Fibroblast of the conjunctiva (primary cell): ENCODE measurements at regions not wholly inside any gene's neighbourhood (a gene's known extent, or its start where the extent isn't known, plus 50 kb on each side); places are given as distances from the start of the nearest gene placed in this dataset.
"Not testable (repeated sequence)": the region's sequence is repeated elsewhere in the genome, so short reads cannot be mapped to it uniquely, and the experiment has no call there.

Source experiments
- DNase-seq: peaks from one replicate; pipeline ENCODE4 v3.0.0-alpha.2; 2010; ENCODE audit warnings: low read depth

- not testable (repeated sequence) for DNase-seq
Measured at GRCh38 chr5:12573916-12574297, 669.7 kb upstream of the CTNND2 start.

DNA sequence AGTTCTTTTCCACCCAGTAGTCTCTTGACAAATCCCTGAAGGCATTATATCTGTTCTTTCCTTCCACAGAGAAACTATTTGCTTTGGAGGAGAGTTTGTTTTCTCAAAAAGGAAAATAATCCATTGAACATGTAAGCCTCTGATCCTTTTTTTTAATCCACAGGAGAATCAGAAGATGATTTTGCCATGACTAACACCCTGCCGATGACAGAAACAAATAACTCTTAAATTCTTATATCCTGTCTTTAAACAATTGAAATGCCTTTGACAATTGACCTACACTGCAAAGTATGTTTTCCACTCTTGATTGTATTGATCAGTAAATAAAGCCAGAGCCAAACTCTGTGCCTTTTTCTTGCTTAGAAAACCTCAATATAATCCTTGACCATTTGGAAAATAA lies 666.4 kb upstream of the CTNND2 start:
- no peak for DNase-seq

DNA sequence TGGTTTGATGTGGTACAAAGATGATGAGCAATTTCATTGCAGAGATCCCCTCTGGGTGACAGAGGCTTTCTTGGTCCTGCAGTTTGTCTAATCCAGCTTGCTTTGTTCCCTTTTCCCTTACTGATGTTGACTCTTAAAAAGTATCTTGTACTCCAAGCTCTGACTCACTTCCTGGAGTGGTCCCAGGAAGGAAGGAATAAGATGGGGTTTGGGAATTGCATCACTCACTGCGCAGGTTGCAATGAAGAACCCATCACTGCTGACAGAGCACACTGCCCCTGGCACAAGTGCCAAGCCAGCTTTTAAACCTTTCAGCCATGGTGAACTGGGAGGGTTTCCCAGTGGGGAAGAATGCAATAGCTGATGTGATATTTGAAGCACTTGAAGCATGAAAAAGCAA lies 662.2 kb upstream of the CTNND2 start:
- DNase-seq, result no peak

- DNase-seq, result no peak
Measured at GRCh38 chr5:12557012-12557411, 652.8 kb upstream of the CTNND2 start.

- DNase-seq, result no peak
Measured at GRCh38 chr5:12526113-12526512, 621.9 kb upstream of the CTNND2 start.

DNA sequence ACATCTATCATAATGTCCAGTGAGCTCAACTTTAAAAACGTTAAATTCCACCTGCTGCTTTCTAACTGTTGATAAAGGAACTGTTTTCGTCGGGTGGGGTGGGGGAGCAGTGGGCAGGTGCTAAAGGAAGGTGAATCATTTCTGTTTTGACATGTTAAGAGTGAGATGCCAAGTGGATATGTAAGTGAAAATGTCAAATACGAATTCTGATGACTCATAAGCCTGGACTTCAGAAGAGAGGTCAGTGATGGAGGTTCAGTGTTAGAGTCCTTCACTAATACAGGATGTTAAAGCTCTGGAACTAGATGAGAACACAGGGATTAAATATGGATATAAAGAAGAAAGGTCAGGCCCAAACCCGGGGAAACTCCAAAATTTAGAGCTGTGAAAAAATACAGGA lies 617.9 kb upstream of the CTNND2 start:
- DNase-seq, result no peak

DNA sequence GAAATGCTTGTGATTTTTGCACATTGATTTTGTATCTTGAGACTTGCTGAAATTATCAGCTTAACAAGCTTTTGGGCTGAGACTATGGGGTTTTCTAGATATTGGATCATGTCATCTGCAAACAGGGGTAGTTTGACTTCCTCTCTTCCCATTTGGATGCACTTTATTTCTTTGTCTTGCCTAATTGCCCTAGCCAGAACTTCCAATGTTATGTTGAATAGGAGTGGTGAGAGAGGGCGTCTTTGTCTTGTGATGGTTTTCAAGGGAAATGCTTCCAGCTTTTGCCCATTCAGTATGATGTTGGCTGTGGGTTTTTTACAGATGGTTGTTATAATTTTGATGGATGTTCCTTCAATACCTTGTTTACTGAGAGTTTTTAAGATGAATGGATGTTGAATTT lies 600.7 kb upstream of the CTNND2 start:
- not testable (repeated sequence) for DNase-seq

DNA sequence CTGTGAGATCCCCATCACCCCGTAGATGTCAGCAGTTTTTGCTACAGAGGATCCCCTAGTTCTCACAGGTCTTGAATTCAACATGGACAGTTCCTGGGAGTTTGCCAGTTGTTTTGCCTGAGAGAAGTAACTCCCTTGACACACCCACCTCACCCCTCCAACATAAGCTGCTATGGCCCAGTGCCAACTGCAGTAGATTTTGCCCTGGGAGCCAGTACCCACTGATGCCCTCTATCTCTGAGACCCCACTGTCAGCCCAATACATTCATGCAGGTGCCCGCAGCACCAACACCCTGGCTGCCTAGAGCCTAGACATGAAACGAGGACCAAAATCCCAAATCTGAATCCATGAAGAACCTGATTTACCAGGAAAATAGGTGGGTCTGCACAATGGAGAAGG lies 583.9 kb upstream of the CTNND2 start:
- no peak for DNase-seq

DNA sequence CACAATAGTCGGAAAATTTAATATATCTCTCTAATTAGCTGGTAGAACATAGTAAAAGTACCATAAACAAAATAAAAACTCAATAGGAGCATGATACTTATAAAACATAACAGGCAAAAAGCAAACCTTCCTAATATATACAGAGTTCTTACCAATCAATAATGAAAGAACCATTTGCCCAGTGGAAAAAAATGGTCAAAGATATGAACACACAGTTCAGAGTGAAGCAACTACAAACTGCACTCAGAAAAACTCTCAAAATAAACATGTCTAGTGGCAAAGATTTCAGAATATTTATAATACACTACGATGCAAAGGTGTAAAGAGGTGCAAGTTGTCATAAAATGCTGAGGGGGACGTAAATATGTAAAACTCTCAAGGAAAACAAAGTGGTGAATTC lies 576.2 kb upstream of the CTNND2 start:
- no peak for DNase-seq

DNA sequence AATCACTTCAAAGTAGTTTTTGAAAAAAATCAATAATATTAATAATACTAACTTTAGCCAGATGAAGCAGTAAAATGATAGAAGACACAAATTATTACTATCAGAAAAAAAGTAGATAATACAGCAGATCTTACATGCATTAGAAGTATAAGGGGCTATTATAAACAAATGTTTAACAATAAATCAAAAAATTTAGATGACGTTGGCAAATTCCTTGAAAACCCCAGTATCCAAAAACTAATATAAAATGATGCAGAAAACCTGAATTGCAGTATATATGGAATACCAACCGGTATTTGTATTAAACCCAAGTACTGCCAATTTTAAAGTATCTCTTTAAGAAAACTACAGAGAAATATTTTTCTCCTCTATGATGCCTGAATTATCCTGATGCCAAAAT lies 573.3 kb upstream of the CTNND2 start:
- DNase-seq, result no peak

DNA sequence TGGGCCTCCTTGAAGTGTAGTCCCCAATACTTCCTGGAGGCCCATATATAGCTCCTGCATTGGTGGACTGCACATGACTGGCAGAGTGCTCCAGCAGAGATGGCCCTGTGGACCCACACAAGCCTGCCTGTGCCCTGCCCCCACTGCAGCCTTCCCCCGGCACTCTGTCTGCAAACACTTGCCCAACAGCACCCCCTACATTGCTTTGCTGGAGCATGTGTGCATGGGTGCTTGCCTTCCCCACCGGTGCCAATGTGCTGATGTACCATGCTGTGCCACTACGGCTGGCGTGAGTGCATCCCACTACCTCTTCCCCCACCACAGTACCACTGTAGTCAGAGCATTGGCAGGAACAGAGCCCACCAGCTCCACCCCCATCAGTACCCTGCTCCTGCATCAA lies 563.6 kb upstream of the CTNND2 start:
- DNase-seq, result no peak

- no peak for DNase-seq
Measured at GRCh38 chr5:12460493-12461261, 556.4 kb upstream of the CTNND2 start.

DNA sequence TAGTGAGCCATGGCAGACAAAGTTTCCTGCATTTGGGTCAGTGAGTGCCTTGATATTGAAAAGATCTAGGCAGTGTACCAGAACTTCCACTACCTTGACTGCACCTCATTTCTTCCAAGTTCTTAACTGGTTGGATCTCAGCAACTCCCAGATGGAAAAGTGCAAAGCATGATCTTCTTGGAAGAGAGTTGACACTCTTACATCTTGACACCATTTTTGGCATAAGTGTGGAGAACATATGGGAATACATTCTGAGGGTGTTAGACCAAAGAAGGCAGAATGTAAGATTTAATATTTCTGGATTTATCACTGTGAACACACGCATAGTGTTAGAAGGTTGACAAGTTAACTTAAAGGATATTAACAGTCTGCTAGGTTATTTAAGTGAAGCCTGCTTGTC lies 555.1 kb upstream of the CTNND2 start:
- no peak for DNase-seq

DNA sequence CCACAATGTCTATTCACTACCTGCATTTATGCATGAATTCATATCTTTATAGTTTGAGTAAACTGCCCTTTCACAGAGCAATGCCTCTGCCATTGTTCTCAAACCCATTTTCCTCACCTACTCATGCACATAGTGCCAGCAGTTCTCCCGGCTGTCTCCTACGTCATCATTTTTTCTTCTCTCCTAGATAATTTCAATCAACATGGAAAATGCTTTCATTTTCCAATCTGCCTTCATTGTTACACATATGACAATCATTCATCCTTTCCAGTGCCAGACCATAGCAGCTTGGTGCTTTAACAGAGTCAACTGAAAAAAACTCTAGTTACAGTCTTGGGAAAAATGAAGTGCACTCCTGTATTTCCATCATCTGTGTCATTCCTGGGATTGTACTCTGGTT lies 514.8 kb upstream of the CTNND2 start:
- DNase-seq, result no peak

- DNase-seq, result no peak
Measured at GRCh38 chr5:12413585-12413984, 509.3 kb upstream of the CTNND2 start.

- DNase-seq, result no peak
Measured at GRCh38 chr5:12413075-12413474, 508.8 kb upstream of the CTNND2 start.

DNA sequence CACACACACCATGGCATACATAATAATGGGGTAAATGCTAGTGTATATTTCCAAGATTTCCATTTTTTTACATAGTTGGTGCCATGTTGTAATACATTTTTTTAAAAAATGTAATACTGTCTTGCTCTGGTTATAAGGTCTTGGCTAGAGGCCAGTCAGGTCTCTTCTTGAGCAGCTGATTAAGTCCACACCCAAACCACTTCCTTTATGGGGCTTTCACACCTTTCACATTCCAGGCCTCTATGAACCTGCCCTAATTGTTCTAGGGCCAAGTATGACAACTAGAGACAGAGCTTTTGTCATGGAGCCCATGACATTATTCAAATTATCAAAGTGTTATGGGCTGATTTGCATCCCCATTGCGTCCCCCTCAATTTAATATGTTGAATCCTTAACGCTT lies 495.6 kb upstream of the CTNND2 start:
- no peak for DNase-seq

DNA sequence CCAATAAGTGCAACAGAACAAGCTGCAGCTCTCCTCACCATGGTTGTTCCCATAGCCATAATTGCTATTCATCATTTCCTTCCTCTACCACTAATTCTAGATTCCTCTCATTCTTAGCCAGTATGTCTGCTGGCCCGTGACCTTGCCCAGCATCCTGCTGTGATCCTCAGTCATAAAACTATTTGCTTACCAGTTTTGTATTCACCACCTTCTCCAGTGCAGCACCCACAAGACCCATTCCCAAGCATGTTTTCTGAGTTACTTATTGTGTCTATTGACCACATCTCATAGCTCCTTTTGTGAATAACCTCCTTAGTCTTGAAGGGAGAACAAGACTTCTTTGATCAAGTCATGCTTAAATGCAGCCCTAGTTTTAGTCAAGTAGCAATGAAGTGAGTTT lies 488.0 kb upstream of the CTNND2 start:
- DNase-seq, result no peak

- DNase-seq, result no peak
Measured at GRCh38 chr5:12385095-12385494, 480.8 kb upstream of the CTNND2 start.

GRCh38 chr5:12384005-12384404 lies 479.8 kb upstream of the CTNND2 start:
- no peak for DNase-seq

- DNase-seq, result no peak
Measured at GRCh38 chr5:12367973-12368372, 463.7 kb upstream of the CTNND2 start.

DNA sequence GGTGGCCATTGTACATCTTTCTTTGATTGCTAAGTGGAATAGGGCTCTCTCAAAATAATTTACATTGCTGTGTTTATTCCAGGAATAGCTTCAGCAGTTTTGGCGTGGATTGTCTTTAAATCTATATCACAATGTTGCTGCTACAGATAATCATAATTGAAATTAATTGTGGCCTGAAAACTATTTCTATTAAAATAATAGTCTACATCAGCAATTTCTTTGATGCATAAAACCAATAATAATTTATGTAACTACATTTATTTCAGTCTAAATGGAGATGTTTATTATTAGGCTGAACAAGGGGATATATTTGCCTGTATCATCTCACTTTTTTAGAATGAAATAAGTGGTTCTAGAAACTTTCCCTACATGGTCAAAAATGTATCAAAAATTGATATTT lies 456.0 kb upstream of the CTNND2 start:
- DNase-seq, result no peak

- no peak for DNase-seq
Measured at GRCh38 chr5:12358371-12359090, 454.3 kb upstream of the CTNND2 start.

DNA sequence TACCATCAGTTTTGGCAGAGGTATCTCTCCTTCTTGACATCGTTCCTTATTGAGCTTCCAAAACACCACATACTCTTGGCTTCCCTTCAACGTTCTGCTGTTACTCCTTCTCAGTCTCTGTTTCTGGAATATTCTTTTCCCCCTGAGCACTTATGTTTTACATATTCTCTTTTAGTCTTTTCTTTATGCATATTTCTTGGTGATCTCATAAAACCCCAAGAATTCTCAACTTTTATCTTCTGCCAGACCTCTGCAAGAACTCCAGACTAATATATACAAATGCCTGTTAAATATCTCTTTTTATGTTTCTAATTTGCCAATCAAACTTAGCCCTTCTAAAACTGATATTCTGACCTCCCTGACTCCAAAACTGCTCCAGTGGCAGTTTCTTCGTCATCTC lies 453.4 kb upstream of the CTNND2 start:
- DNase-seq, result no peak
